Naive B cell (primary cell): ENCODE measurements at regions not wholly inside any gene's neighbourhood (a gene's known extent, or its start where the extent isn't known, plus 50 kb on each side); places are given as distances from the start of the nearest gene placed in this dataset.
A peak's percentile ranks its signal among the peaks of the same experiment; 100 is the strongest.

ENCODE experiments used
- ATAC-seq, 2 donors: fragments of 150-1000 bp; cut with Tn5 transposase; 2 replicates each; pipeline ENCODE4 v1.10.0; 2021; ENCODE audit warnings: low read depth in 2 of 2, mild to moderate bottlenecking in 2 of 2, moderate library complexity in 2 of 2
- DNase-seq: peaks from one replicate; pipeline ENCODE4 v3.0.0; 2022
- H3K27ac Mint-ChIP-seq, 6 donors: one replicate each; pipeline ENCODE4 v1.8.0; 2020 to 2022; ENCODE audit warnings: mild to moderate bottlenecking in 6 of 6, mixed read lengths in 6 of 6, moderate library complexity in 5 of 6, inconsistent platforms in 2 of 6
- H3K27me3 Mint-ChIP-seq, 3 donors: one replicate each; pipeline ENCODE4 v1.8.0; 2021 to 2022; ENCODE audit warnings: mixed read lengths in 3 of 3, mild to moderate bottlenecking in 1 of 3
- H3K36me3 Mint-ChIP-seq, 2 donors: one replicate each; pipeline ENCODE4 v1.8.0; 2020 to 2022; ENCODE audit warnings: mixed read lengths in 2 of 2, inconsistent platforms in 1 of 2, mild to moderate bottlenecking in 1 of 2
- H3K4me1 Mint-ChIP-seq, 3 donors: one replicate each; pipeline ENCODE4 v1.8.0; 2020 to 2022; ENCODE audit warnings: mixed read lengths in 3 of 3, inconsistent platforms in 1 of 3, mild to moderate bottlenecking in 1 of 3, moderate library complexity in 1 of 3
- H3K4me3 Mint-ChIP-seq, 8 donors: one replicate each; pipeline ENCODE4 v1.8.0; 2020 to 2022; ENCODE audit warnings: mild to moderate bottlenecking in 8 of 8, mixed read lengths in 8 of 8, moderate library complexity in 8 of 8, inconsistent platforms in 2 of 8
- H3K9me3 Mint-ChIP-seq, 7 donors: one replicate each; pipeline ENCODE4 v1.8.0; 2020 to 2022; ENCODE audit warnings: mixed read lengths in 7 of 7, mild to moderate bottlenecking in 5 of 7, inconsistent platforms in 2 of 7, moderate library complexity in 1 of 7

DNA sequence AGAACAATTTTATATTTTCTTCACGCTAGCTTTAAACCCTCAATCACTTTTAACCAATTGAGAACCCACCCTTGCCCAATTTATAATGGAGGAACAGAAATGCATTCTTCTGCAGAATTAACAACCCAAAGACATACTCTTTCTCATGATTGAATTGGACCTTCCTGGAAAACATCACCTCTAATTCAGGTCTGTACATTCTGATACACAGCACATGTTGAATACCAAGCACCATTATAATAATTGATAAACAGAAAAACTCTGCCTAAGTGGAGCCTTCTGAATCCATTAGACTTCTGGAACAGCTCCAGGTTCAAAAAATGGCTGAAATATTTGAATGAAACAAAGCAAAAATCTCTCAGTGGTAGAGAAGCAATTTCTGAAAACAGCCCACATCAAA, 105.4 kb downstream of the FAM76B start:
- ATAC-seq = no peak
- no peaks in the 10 kb centered on the region for H3K27me3 Mint-ChIP-seq
- no peaks in the 10 kb centered on the region for H3K36me3 Mint-ChIP-seq
- H3K4me3 Mint-ChIP-seq = no peak overlapping the region
- DNase-seq = no peak
- H3K27ac Mint-ChIP-seq = no peak overlapping the region
- no peaks in the 10 kb centered on the region for H3K9me3 Mint-ChIP-seq
- H3K4me1 Mint-ChIP-seq = no peaks in the 10 kb centered on the region

DNA sequence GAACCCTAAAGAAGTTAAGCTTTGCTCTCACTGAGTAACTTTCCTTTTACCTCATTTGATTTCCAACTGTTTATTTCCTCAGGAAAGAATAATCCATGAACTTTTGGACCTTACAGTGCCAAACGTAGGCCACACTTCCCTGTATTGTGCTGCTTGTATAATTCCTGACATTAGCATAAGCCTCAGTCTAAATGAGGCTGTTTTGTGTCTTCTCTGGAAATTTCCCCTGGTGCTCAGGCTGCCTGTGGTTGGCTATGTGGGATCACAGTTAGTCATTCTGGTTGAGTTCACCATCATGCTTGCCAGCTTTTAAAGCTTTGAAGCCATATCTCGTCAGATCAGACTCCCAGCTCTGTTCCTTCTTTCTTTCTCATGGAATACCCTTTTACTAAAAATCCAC, 107.0 kb downstream of the FAM76B start:
- DNase-seq (no peak), ATAC-seq (no peak)
- Mint-ChIP-seq H3K4me3 (no peak overlapping the region), H3K27ac (no peak overlapping the region), H3K27me3 (no peaks in the 10 kb centered on the region), H3K4me1 (no peaks in the 10 kb centered on the region), H3K36me3 (no peaks in the 10 kb centered on the region), H3K9me3 (no peaks in the 10 kb centered on the region)

DNA sequence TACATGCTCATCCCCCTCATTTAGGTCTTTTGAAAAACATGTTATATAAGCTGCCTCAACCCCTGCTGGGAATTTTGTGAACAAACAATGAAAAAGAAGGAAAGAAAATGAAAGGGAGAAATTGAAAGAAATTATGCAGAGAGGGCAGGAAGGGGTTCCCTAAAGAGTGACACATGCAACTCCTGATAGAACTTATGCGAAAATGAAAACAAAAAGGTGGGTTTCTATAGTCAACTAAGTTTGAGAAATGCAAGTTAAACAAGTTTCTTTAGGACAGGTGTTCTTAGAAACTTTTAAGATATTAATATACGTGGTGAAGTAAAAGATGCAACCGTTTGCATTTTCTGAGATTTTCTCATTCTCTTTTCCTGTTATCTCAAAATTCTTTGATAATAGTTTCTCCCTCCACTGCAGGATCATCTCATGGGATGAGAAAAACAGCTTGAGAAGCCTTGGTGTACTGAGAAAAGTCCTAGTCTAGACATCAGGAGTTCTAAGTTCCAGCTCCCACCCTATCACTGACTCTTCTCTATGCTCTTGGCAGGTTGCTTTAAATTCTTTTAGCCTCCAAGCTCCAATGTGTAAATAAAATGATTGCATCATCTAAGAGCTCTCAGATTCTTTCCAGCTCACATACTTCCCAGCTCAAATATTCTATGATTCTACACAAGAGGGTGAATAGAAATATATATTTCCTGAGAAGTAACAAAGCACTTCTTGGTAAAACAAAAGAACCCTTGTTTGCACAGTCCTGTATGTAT, 109.2 kb downstream of the FAM76B start:
- peaks cover 0 to 7% of the 10 kb centered on the region in 2 donors for H3K36me3 Mint-ChIP-seq
- H3K27ac Mint-ChIP-seq = no peak overlapping the region
- H3K9me3 Mint-ChIP-seq = peaks cover 0 to 3% (median 0%) of the 10 kb centered on the region in 7 donors
- H3K4me3 Mint-ChIP-seq = no peak overlapping the region
- ATAC-seq (no peak), DNase-seq (no peak)
- H3K4me1 Mint-ChIP-seq = peaks cover 0 to 7% (median 0%) of the 10 kb centered on the region in 3 donors
- H3K27me3 Mint-ChIP-seq = no peaks in the 10 kb centered on the region

DNA sequence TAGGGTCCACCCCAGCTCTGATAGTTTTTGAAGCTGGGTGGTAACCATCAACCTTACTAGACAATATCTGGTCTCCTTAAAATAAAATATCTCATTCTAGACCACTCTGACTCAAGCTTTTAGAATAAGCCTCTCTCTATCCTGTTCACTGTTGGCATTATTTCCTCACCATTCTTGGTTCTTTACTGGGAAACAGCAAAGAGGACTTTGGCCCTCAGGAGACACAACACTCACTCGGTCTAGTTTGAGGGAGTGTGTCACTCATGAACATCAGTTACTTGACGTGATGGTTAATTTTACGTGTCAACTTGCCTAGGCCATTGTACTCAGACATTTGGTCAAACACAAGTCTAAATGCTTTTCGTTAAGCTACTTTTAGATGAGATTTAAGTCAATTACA, 110.6 kb downstream of the FAM76B start:
- no peak for ATAC-seq
- no peaks in the 10 kb centered on the region for H3K27me3 Mint-ChIP-seq
- H3K36me3 Mint-ChIP-seq = peaks cover 0 to 7% of the 10 kb centered on the region in 2 donors
- no peak overlapping the region for H3K27ac Mint-ChIP-seq
- peaks cover 0 to 7% (median 0%) of the 10 kb centered on the region in 3 donors for H3K4me1 Mint-ChIP-seq
- no peak overlapping the region for H3K4me3 Mint-ChIP-seq
- H3K9me3 Mint-ChIP-seq = peaks cover 0 to 3% (median 0%) of the 10 kb centered on the region in 7 donors
- no peak for DNase-seq

DNA sequence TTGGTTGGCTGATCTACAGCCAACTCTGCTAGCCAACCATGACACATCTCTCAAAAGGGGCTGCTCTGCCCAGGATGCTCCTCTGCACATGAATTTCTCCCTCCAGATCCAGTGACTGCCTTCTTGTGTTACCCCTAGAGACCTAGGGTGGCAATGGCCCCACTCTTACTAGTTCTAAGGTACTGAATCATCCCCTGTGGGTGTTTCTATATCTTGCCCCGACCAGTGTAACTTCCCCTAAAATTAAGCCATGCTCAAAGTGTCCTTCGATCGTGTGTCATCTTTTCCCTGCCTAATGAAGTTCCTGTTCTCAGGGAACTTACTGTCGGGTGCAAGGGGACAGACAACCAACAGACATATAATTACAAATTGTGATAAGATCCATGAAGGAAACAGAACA, 113.3 kb downstream of the FAM76B start:
- no peak overlapping the region for H3K4me3 Mint-ChIP-seq
- ATAC-seq = no peak
- DNase-seq = no peak
- peaks cover 0 to 3% (median 0%) of the 10 kb centered on the region in 7 donors for H3K9me3 Mint-ChIP-seq
- H3K4me1 Mint-ChIP-seq = peaks cover 0 to 7% (median 0%) of the 10 kb centered on the region in 3 donors
- H3K27ac Mint-ChIP-seq = peak overlapping the region in 1 of 6 donors; percentile 18
- peaks cover 0 to 7% of the 10 kb centered on the region in 2 donors for H3K36me3 Mint-ChIP-seq
- H3K27me3 Mint-ChIP-seq = no peaks in the 10 kb centered on the region

DNA sequence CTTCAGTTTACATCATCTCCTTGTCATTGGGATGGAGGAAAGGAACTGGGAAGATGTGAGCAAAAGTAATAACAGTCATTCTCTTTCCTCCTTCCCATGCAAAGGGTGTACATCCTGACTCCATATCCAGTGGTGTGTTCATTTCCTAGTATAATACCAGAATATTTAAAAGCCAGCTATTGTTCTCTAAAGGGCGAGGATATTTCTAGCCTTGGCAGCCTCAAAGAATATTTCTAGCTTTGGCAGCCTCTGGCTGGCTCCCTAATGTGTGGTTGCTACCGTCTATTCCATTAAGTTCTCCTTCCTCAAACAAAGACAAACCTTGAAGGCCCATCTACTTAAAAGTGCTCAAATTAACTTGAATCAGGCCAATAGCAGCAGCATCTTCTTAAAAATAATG, 114.0 kb downstream of the FAM76B start:
- peaks cover under 1 to 7% of the 10 kb centered on the region in 2 donors for H3K36me3 Mint-ChIP-seq
- peaks cover 0 to 3% (median 0%) of the 10 kb centered on the region in 7 donors for H3K9me3 Mint-ChIP-seq
- H3K27me3 Mint-ChIP-seq = no peaks in the 10 kb centered on the region
- peak overlapping the region in 1 of 6 donors; percentile 50 for H3K27ac Mint-ChIP-seq
- H3K4me3 Mint-ChIP-seq = no peak overlapping the region
- no peak for DNase-seq
- no peak for ATAC-seq
- H3K4me1 Mint-ChIP-seq = peaks cover 0 to 7% (median 0%) of the 10 kb centered on the region in 3 donors

DNA sequence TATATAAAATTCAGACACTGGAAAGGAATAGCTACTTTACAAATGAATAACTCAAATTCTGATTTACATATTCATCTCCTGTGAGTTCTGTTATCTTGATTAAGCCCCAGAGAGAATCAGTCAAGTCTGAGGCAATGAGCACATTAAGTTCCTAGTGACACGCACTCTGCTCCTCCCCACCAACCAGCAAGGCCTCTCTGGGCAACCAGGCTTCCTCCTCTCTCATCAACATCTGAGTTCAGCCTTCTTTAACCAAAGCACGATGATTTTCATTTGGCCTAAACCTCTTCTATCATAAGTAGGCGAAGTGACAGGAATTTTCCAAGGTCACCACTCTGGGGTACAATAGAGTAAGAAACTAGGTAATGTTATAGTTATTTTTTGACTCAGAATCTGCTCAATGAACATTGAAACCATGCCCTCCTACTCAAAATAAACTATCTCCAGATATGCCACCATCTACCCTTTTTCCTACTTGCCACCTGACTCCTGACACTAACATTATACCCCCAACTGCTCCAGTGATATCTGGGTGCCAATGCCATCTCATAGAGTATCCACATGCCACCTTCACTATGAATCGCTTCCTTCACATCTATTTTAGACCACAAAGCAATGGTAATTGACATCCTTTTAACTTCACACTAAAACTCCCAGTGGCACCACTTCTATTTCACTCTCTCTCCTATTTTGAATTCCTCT, 114.8 kb downstream of the FAM76B start:
- H3K4me1 Mint-ChIP-seq = peaks cover 0 to 7% (median 0%) of the 10 kb centered on the region in 3 donors
- H3K36me3 Mint-ChIP-seq = peaks cover 5 to 7% of the 10 kb centered on the region in 2 donors
- H3K4me3 Mint-ChIP-seq = no peak overlapping the region
- DNase-seq = no peak
- no peaks in the 10 kb centered on the region for H3K27me3 Mint-ChIP-seq
- no peak for ATAC-seq
- peak overlapping the region in 3 of 6 donors; percentile 10 to 50 (median 22) for H3K27ac Mint-ChIP-seq
- peaks cover 0 to 3% (median 0%) of the 10 kb centered on the region in 7 donors for H3K9me3 Mint-ChIP-seq

DNA sequence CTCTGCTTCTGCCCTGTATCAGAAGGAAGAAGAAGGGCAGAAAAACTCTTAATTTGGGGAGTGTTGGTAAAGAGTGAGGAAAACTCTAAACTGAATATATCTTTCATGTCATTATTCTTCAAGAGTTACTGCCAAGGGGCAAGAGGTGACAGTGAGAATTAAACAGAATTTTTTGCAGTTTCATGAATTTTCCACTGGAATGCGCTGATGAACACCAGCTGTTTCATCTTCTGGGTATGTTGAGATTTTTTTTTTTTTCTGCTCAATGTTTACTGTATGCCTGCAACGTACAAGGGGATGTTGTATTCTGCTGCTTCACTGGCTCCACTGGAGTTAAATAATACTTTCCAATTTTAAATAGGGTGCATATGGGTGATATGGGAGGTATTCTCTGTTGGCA, 117.8 kb downstream of the FAM76B start:
- Mint-ChIP-seq H3K36me3 (peaks cover 5 to 6% of the 10 kb centered on the region in 2 donors), H3K4me1 (peaks cover 0 to 6% (median 0%) of the 10 kb centered on the region in 3 donors), H3K9me3 (peaks cover 0 to 8% (median 0%) of the 10 kb centered on the region in 7 donors), H3K27me3 (peaks cover 0 to 5% (median 0%) of the 10 kb centered on the region in 3 donors), H3K27ac (peak overlapping the region in 1 of 6 donors; percentile 27), H3K4me3 (no peak overlapping the region)
- ATAC-seq (no peak), DNase-seq (no peak)

DNA sequence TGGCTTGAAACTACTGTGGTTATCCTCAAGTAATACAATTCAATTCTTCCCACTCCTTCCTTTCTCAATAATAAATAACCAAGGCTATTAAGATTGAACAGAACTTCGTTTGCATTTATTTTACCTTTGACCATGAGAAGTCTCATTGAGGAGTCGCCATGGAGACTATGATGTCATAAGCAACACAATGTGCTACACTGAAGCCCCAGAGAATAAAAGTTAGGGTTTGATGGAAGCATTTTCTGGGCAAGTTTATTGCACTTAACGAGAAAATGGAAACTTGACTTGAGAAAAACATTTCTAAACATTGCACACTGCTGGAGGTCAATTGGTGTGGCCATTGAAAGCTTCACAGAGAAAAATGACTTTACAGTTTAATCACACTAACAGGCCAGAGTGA, 121.5 kb downstream of the FAM76B start:
- H3K9me3 Mint-ChIP-seq = peaks cover 0 to 16% (median 5%) of the 10 kb centered on the region in 7 donors
- H3K4me3 Mint-ChIP-seq = no peak overlapping the region
- H3K27ac Mint-ChIP-seq = peak overlapping the region in 1 of 6 donors; percentile 6
- DNase-seq = no peak
- no peak for ATAC-seq
- peaks cover 5 to 17% of the 10 kb centered on the region in 2 donors for H3K36me3 Mint-ChIP-seq
- H3K4me1 Mint-ChIP-seq = no peaks in the 10 kb centered on the region
- H3K27me3 Mint-ChIP-seq = peaks cover 0 to 5% (median 0%) of the 10 kb centered on the region in 3 donors

DNA sequence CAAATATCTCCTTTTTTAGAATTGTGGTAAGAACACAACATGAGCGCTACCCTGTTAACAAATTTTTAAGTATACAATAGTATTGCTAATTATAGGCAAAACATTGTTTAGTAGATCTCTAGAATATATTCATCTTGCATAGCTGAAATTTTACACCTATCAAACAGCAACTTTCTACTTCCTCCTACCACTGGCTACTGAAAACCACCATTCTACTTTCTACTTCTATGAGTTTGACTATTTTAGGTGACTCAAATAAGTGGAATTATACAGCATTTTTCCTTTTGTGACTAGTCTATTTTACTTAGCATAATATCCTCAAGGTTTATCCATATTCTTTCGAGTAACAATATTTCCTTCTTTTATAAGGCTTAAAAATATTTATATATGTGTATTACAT, 128.4 kb downstream of the FAM76B start:
- H3K27me3 Mint-ChIP-seq = no peaks in the 10 kb centered on the region
- ATAC-seq = no peak
- no peak overlapping the region for H3K27ac Mint-ChIP-seq
- no peak overlapping the region for H3K4me3 Mint-ChIP-seq
- peaks cover 0 to 12% (median 7%) of the 10 kb centered on the region in 7 donors for H3K9me3 Mint-ChIP-seq
- H3K4me1 Mint-ChIP-seq = peaks cover 0 to 6% (median 4%) of the 10 kb centered on the region in 3 donors
- peaks cover 0 to 17% of the 10 kb centered on the region in 2 donors for H3K36me3 Mint-ChIP-seq
- DNase-seq = no peak

DNA sequence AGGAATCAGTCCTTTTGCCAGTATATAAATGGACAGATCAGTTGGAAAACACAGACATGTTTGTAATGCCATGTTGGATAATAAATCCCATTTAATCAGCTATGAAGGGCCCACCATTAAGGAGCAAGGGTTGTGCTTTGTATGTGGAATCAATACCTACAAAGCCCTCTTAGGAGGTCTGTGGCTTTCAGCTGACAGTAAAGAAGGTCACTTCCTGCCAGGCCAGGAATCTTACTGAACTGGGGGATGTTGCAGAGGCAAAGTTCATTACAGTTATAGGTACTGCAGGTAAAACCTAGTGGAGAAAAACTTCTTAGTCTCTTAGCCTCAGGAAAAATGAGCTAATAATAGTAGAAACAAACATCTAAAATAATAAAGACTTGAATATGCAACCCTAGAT, 129.5 kb downstream of the FAM76B start:
- no peaks in the 10 kb centered on the region for H3K27me3 Mint-ChIP-seq
- H3K4me1 Mint-ChIP-seq = peaks cover 0 to 6% (median 4%) of the 10 kb centered on the region in 3 donors
- peaks cover 0 to 6% of the 10 kb centered on the region in 2 donors for H3K36me3 Mint-ChIP-seq
- peaks cover 0 to 3% (median 1%) of the 10 kb centered on the region in 7 donors for H3K9me3 Mint-ChIP-seq
- no peak for ATAC-seq
- no peak for DNase-seq
- H3K4me3 Mint-ChIP-seq = no peak overlapping the region
- no peak overlapping the region for H3K27ac Mint-ChIP-seq

DNA sequence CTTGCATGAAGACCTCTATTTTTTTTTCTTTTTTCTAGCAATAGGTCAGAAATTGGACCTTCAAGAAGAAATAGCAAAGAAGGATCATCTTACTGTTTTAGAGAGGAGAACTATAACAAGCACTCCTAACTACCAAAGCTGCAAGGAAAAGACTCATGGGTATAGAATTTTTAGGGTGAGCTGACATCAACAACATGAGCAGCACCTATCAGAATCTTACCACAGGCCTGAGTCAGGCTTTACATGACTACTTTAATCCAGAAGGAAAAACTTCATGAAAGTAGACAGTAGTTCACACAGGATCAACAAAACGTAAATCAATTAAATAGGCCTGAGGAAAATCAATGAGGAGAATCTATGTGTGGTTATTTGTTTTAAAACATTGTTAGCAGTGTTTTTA, 130.5 kb downstream of the FAM76B start:
- Mint-ChIP-seq H3K9me3 (peaks cover 0 to 2% (median 0%) of the 10 kb centered on the region in 7 donors), H3K4me3 (no peak overlapping the region), H3K27ac (peak overlapping the region in 1 of 6 donors; percentile 70), H3K27me3 (no peaks in the 10 kb centered on the region), H3K4me1 (peaks cover 0 to 6% (median 4%) of the 10 kb centered on the region in 3 donors), H3K36me3 (no peaks in the 10 kb centered on the region)
- ATAC-seq (no peak), DNase-seq (no peak)

DNA sequence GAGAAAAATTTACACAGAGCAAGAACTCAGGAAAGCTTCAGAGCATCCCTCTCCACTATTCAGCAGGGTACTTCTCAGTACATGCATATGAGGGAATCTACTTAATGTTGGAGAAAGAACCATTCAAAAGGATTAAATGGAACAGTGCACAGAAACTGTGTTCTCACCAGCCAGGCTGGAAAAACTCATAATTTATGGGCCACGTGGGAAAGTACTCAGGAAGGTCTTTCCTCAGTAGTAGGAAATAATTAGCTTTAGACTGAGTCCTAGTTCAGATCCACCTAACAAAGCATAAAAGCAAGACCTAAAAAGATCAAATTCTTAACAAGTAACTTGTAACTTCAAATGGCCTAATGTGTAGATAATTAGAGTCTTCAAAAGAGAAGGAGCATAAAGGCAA, 134.0 kb downstream of the FAM76B start:
- H3K9me3 Mint-ChIP-seq = peaks cover 0 to 4% (median 0%) of the 10 kb centered on the region in 7 donors
- no peak overlapping the region for H3K27ac Mint-ChIP-seq
- no peak overlapping the region for H3K4me3 Mint-ChIP-seq
- no peaks in the 10 kb centered on the region for H3K36me3 Mint-ChIP-seq
- no peak for DNase-seq
- peaks cover under 1 to 2% (median under 1%) of the 10 kb centered on the region in 3 donors for H3K4me1 Mint-ChIP-seq
- H3K27me3 Mint-ChIP-seq = peaks cover 0 to 6% (median 4%) of the 10 kb centered on the region in 3 donors
- ATAC-seq = no peak

DNA sequence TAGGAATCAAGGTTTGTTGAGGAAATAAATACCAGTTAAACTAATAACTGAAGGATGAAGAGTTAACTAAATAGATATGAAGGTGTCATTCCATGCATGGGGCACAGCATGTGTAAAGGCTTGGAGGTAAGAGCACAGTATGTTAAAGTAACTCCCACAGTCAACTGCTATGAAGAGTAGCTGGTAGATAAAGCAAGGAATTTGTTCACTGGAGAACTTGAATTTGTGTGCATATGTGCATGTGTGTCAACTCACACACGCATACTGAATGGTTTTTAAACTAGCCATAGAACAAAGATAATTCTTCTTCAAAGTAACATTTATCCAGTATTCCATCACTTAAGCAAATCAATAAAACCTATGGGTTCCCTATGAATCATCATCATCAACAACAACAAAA, 135.9 kb downstream of the FAM76B start:
- ATAC-seq = no peak
- no peak for DNase-seq
- Mint-ChIP-seq H3K4me3 (no peak overlapping the region), H3K36me3 (no peaks in the 10 kb centered on the region), H3K27ac (no peak overlapping the region), H3K27me3 (peaks cover 0 to 6% (median 4%) of the 10 kb centered on the region in 3 donors), H3K4me1 (peaks cover 4 to 6% (median 5%) of the 10 kb centered on the region in 3 donors), H3K9me3 (peaks cover 0 to 4% (median 0%) of the 10 kb centered on the region in 7 donors)
